SH-SY5Y (cell line): ENCODE measurements at regions not wholly inside any gene's neighbourhood (a gene's known extent, or its start where the extent isn't known, plus 50 kb on each side); places are given as distances from the start of the nearest gene placed in this dataset.

ENCODE experiments used
- GATA2 ChIP-seq: IDR thresholded peaks from 2 replicates; pipeline ENCODE4 v1.6.1; 2011; ENCODE audit warnings: mild to moderate bottlenecking, low read depth, low read length
- GATA3 ChIP-seq: IDR thresholded peaks from 2 replicates; pipeline ENCODE4 v1.6.1; 2011; ENCODE audit warnings: low read depth, mild to moderate bottlenecking, low read length, moderate library complexity

GRCh38 chrX:117743469-117744251, 372.9 kb downstream of the KLHL13 start:
- TF ChIP-seq GATA2 (no peak), GATA3 (no peak)
